HEK293T (cell line): ENCODE measurements at regions not wholly inside any gene's neighbourhood (a gene's known extent, or its start where the extent isn't known, plus 50 kb on each side); places are given as distances from the start of the nearest gene placed in this dataset.

ENCODE experiments used
- PKNOX1 ChIP-seq: fragments of 450-650 bp; IDR thresholded peaks from 2 replicates; pipeline ENCODE4 v1.6.1; 2016
- SUZ12 ChIP-seq: fragments of 450-650 bp; IDR thresholded peaks from 2 replicates; pipeline ENCODE4 v1.6.1; 2016; ENCODE audit warnings: mild to moderate bottlenecking

GRCh38 chr11:19520681-19521080, 192.0 kb upstream of the NAV2 start:
- no peak for TF ChIP-seq SUZ12
- no peak for TF ChIP-seq PKNOX1
